HG03175 (cell line): ENCODE measurements at regions not wholly inside any gene's neighbourhood (a gene's known extent, or its start where the extent isn't known, plus 50 kb on each side); places are given as distances from the start of the nearest gene placed in this dataset.

Experiments
- ATAC-seq: cut with Tn5 transposase; IDR thresholded peaks from one replicate; pipeline ENCODE4 v1.9.1; 2021; ENCODE audit warnings: mild to moderate bottlenecking, moderate library complexity; ENCODE audit not compliant: unreplicated experiment

GRCh38 chr11:119547511-119547910 lies 124.5 kb upstream of the THY1 start:
- ATAC-seq = no peak

- ATAC-seq = no peak
Measured at GRCh38 chr11:119545978-119546915, 123.3 kb upstream of the THY1 start.

- ATAC-seq = no peak
Measured at GRCh38 chr11:119540370-119541125, 117.6 kb upstream of the THY1 start.

- ATAC-seq = no peak
Measured at GRCh38 chr11:119539583-119539982, 116.6 kb upstream of the THY1 start.

GRCh38 chr11:119538753-119539152 lies 115.8 kb upstream of the THY1 start:
- ATAC-seq = no peak

GRCh38 chr11:119537306-119538253 lies 114.6 kb upstream of the THY1 start:
- no peak for ATAC-seq

GRCh38 chr11:119536801-119537200 lies 113.8 kb upstream of the THY1 start:
- ATAC-seq = no peak

- no peak for ATAC-seq
Measured at GRCh38 chr11:119533921-119534736, 111.2 kb upstream of the THY1 start.

- ATAC-seq = no peak
Measured at GRCh38 chr11:119533462-119533861, 110.5 kb upstream of the THY1 start.

- ATAC-seq = no peak
Measured at GRCh38 chr11:119532551-119532950, 109.6 kb upstream of the THY1 start.

GRCh38 chr11:119531623-119532022 lies 108.7 kb upstream of the THY1 start:
- ATAC-seq = no peak

GRCh38 chr11:119531056-119531455 lies 108.1 kb upstream of the THY1 start:
- ATAC-seq = no peak

- no peak for ATAC-seq
Measured at GRCh38 chr11:119530509-119530908, 107.5 kb upstream of the THY1 start.

GRCh38 chr11:119529936-119530335 lies 107.0 kb upstream of the THY1 start:
- no peak for ATAC-seq

- no peak for ATAC-seq
Measured at GRCh38 chr11:119529063-119529845, 106.3 kb upstream of the THY1 start.

GRCh38 chr11:119525867-119526196 lies 102.9 kb upstream of the THY1 start:
- no peak for ATAC-seq

GRCh38 chr11:119525180-119525866 lies 102.4 kb upstream of the THY1 start:
- no peak for ATAC-seq

GRCh38 chr11:119523539-119524157 lies 100.7 kb upstream of the THY1 start:
- ATAC-seq = no peak
